H9 (cell line): ENCODE measurements at regions not wholly inside any gene's neighbourhood (a gene's known extent, or its start where the extent isn't known, plus 50 kb on each side); places are given as distances from the start of the nearest gene placed in this dataset.

Experiments
- DNase-seq: peaks from one replicate; pipeline ENCODE4 v3.0.0-alpha.2; 2017
- H2AFZ ChIP-seq: one replicate; pipeline ENCODE4 v1.6.1; 2013; ENCODE audit warnings: mild to moderate bottlenecking, low read length, control low read depth, moderate library complexity
- H2AK5ac ChIP-seq: 2 replicates; pipeline ENCODE4 v1.6.1; 2013; ENCODE audit warnings: low read length, control low read depth, mixed read lengths; ENCODE audit not compliant: insufficient read length
- H2BK120ac ChIP-seq: one replicate; pipeline ENCODE4 v1.6.1; 2013; ENCODE audit warnings: low read depth, mild to moderate bottlenecking, low read length, control low read depth, inconsistent platforms; ENCODE audit not compliant: poor library complexity, severe bottlenecking
- H2BK12ac ChIP-seq: 2 replicates; pipeline ENCODE4 v1.6.1; 2013; ENCODE audit warnings: low read length, control low read depth, mixed read lengths, low read depth; ENCODE audit not compliant: insufficient read length
- H2BK15ac ChIP-seq: 2 replicates; pipeline ENCODE4 v1.6.1; 2013; ENCODE audit warnings: low read depth, low read length, control low read depth
- H2BK20ac ChIP-seq: one replicate; pipeline ENCODE4 v1.6.1; 2013; ENCODE audit warnings: low read depth, mild to moderate bottlenecking, low read length, control low read depth, inconsistent platforms; ENCODE audit not compliant: poor library complexity, severe bottlenecking
- H2BK5ac ChIP-seq: 2 replicates; pipeline ENCODE4 v1.6.1; 2013; ENCODE audit warnings: low read length, control low read depth, mixed read lengths; ENCODE audit not compliant: insufficient read length
- H3K14ac ChIP-seq: 2 replicates; pipeline ENCODE4 v1.6.1; 2013; ENCODE audit warnings: low read length, control low read depth; ENCODE audit not compliant: insufficient read depth
- H3K18ac ChIP-seq: 2 replicates; pipeline ENCODE4 v1.6.1; 2013; ENCODE audit warnings: low read depth, mild to moderate bottlenecking, mixed read lengths, low read length, control low read depth; ENCODE audit not compliant: insufficient read length
- H3K23ac ChIP-seq: 2 replicates; pipeline ENCODE4 v1.6.1; 2013; ENCODE audit warnings: low read length, control low read depth, mixed read lengths, low read depth; ENCODE audit not compliant: insufficient read length
- H3K23me2 ChIP-seq: 2 replicates; pipeline ENCODE4 v1.6.1; 2013; ENCODE audit warnings: low read depth, mild to moderate bottlenecking, mixed read lengths, low read length, control low read depth; ENCODE audit not compliant: insufficient read length, poor library complexity, severe bottlenecking
- H3K27ac ChIP-seq: 2 replicates; pipeline ENCODE4 v1.5.1; 2013; ENCODE audit warnings: low read length, control low read depth, mixed read lengths, low read depth; ENCODE audit not compliant: insufficient read length
- H3K27me3 ChIP-seq: 2 replicates; pipeline ENCODE4 v1.6.1; 2013; ENCODE audit warnings: low read length, control low read depth, inconsistent platforms; ENCODE audit not compliant: insufficient read depth
- H3K4ac ChIP-seq: 2 replicates; pipeline ENCODE4 v1.6.1; 2013; ENCODE audit warnings: low read depth, mild to moderate bottlenecking, control low read depth, inconsistent platforms, low read length, moderate library complexity
- H3K4me1 ChIP-seq: 2 replicates; pipeline ENCODE4 v1.6.1; 2013; ENCODE audit warnings: low read length, control low read depth, inconsistent platforms; ENCODE audit not compliant: insufficient read depth
- H3K4me2 ChIP-seq: 2 replicates; pipeline ENCODE4 v1.6.1; 2013; ENCODE audit warnings: low read length, control low read depth, mixed read lengths; ENCODE audit not compliant: insufficient read length, insufficient read depth
- H3K56ac ChIP-seq: 2 replicates; pipeline ENCODE4 v1.6.1; 2013; ENCODE audit warnings: low read depth, mild to moderate bottlenecking, mixed read lengths, low read length, control low read depth; ENCODE audit not compliant: insufficient read length
- H3K79me1 ChIP-seq: 2 replicates; pipeline ENCODE4 v1.6.1; 2013; ENCODE audit warnings: low read depth, mild to moderate bottlenecking, moderate library complexity, low read length, control low read depth, inconsistent platforms; ENCODE audit not compliant: insufficient read depth, poor library complexity, severe bottlenecking
- H3K79me2 ChIP-seq: 2 replicates; pipeline ENCODE4 v1.6.1; 2013; ENCODE audit warnings: low read length, control low read depth, inconsistent platforms; ENCODE audit not compliant: insufficient read depth
- H3K9ac ChIP-seq: 2 replicates; pipeline ENCODE4 v1.6.1; 2013; ENCODE audit warnings: low read length, control low read depth, mixed read lengths; ENCODE audit not compliant: insufficient read length; ENCODE audit errors: extremely low read depth
- H3K9me3 ChIP-seq: one replicate; pipeline ENCODE4 v1.6.1; 2013; ENCODE audit warnings: low read depth, low read length, inconsistent platforms; ENCODE audit not compliant: control insufficient read depth
- H3T11ph ChIP-seq: one replicate; pipeline ENCODE4 v1.6.1; 2013; ENCODE audit warnings: mild to moderate bottlenecking, low read length, control low read depth, inconsistent platforms
- H4K20me1 ChIP-seq: one replicate; pipeline ENCODE4 v1.6.1; 2013; ENCODE audit not compliant: control insufficient read depth, insufficient read length, insufficient read depth
- H4K5ac ChIP-seq: 2 replicates; pipeline ENCODE4 v1.6.1; 2013; ENCODE audit warnings: low read depth, mild to moderate bottlenecking, mixed read lengths, low read length, control low read depth; ENCODE audit not compliant: insufficient read length
- H4K8ac ChIP-seq: replicated peaks from 2 replicates; pipeline ENCODE4 v1.6.1; 2013; ENCODE audit warnings: low read length, control low read depth, mixed read lengths, low read depth; ENCODE audit not compliant: insufficient read length
- H4K91ac ChIP-seq: 2 replicates; pipeline ENCODE4 v1.6.1; 2013; ENCODE audit warnings: low read depth, mild to moderate bottlenecking, moderate library complexity, mixed read lengths, low read length, control low read depth; ENCODE audit not compliant: insufficient read length
- H3K27ac Mint-ChIP-seq, 3 experiments: 2 replicates in 2 of 3; 3 replicates in 1 of 3; pipeline ENCODE4 v1.8.0; 2020 to 2021; ENCODE audit warnings: mixed read lengths in 3 of 3, mild to moderate bottlenecking in 1 of 3, moderate library complexity in 1 of 3
- H3K27me3 Mint-ChIP-seq: 2 replicates; pipeline ENCODE4 v1.8.0; 2021; ENCODE audit warnings: low read depth, mild to moderate bottlenecking, moderate library complexity, mixed read lengths
- H3K36me3 Mint-ChIP-seq, 3 experiments: 2 replicates in 2 of 3; 3 replicates in 1 of 3; pipeline ENCODE4 v1.8.0; 2020 to 2021; ENCODE audit warnings: low read depth in 3 of 3, mixed read lengths in 3 of 3; ENCODE audit not compliant: insufficient read depth in 1 of 3
- H3K4me1 Mint-ChIP-seq, 2 experiments: 2 replicates each; pipeline ENCODE4 v1.8.0; 2020; ENCODE audit warnings: mixed read lengths in 2 of 2
- H3K4me3 Mint-ChIP-seq, 2 experiments: 2 replicates in 1 of 2; 3 replicates in 1 of 2; pipeline ENCODE4 v1.8.0; 2020 to 2021; ENCODE audit warnings: mild to moderate bottlenecking in 2 of 2, mixed read lengths in 2 of 2, moderate library complexity in 1 of 2
- H3K9me3 Mint-ChIP-seq, 2 experiments: 2 replicates in 1 of 2; 3 replicates in 1 of 2; pipeline ENCODE4 v1.8.0; 2020; ENCODE audit warnings: mild to moderate bottlenecking in 2 of 2, mixed read lengths in 2 of 2, moderate library complexity in 1 of 2
- WGBS: extraction: QIAGEN DNeasy Blood & Tissue Kit; methylation state at CpG from one replicate; pipeline ENCODE4 v1.1.7; 2013; ENCODE audit warnings: missing lambda C conversion rate, low lambda C conversion rate, mixed read lengths; ENCODE audit not compliant: insufficient read length; ENCODE audit errors: extremely low coverage; 5-methylcytosine and 5-hydroxymethylcytosine counted together
- TF ChIP-seq, protein P1 (sequence below): fragments of 200-600 bp; sonication (generic); conservative IDR thresholded peaks from 3 replicates; pipeline ENCODE4 v1.8.0; 2021; ENCODE audit warnings: antibody characterized with exemption, mild to moderate bottlenecking

DNA sequence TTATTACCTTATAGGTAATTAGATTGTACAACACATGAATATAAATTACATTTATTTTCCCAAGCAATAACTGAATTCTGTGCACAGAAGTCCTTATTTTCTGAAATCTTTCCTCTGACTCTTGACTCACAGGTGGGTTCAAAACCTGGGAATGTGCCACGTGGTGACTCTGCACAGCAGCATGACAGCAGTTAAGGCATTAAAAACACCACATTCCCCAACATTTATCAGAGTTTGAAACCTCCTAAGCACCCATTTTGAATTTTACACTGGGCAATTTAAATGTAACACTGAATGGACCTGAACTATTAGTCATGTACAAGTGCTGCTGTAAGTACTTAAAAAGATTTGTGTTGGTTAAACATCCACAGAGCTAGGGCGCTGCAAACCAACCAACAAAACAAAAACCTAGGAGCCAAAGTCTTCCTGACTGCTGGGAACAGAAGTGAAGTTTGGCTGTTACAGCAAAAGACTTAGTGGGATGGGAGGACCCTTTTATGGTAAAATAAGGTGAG lies 480.6 kb upstream of the CXADR start:
- Histone ChIP-seq H3K4me1 (no peaks in the 10 kb centered on the region), H4K20me1 (no peaks in the 10 kb centered on the region), H3K4me2 (no peak overlapping the region), H3K23ac (no peak overlapping the region), H3K23me2 (no peaks in the 10 kb centered on the region), H2BK12ac (no peak overlapping the region), H3K4ac (no peak overlapping the region), H3K9me3 (peaks cover 6% of the 10 kb centered on the region), H2AK5ac (no peak overlapping the region), H4K91ac (no peak overlapping the region), H3K18ac (no peak overlapping the region), H3K79me1 (no peaks in the 10 kb centered on the region), H3K79me2 (no peaks in the 10 kb centered on the region), H2BK120ac (no peak overlapping the region), H3K27me3 (no peaks in the 10 kb centered on the region), H2BK15ac (no peak overlapping the region), H4K5ac (no peak overlapping the region), H2AFZ (no peak overlapping the region), H2BK20ac (no peak overlapping the region), H4K8ac (no peak overlapping the region), H3K14ac (no peak overlapping the region), H2BK5ac (no peak overlapping the region), H3K9ac (no peak overlapping the region), H3K56ac (no peak overlapping the region), H3T11ph (no peak overlapping the region), H3K27ac (no peak overlapping the region)
- Mint-ChIP-seq H3K4me3 (no peak overlapping the region), H3K9me3 (peaks cover 15 to 28% of the 10 kb centered on the region in 2 experiments), H3K27me3 (no peaks in the 10 kb centered on the region; the same call in 1 of the 2 replicates), H3K4me1 (no peaks in the 10 kb centered on the region; a peak in 1 of 4 replicates), H3K36me3 (peaks cover 5 to 29% (median 17%) of the 10 kb centered on the region in 3 experiments), H3K27ac (no peak overlapping the region)
- DNase-seq, result no peak
- no CpG with 5 or more reads among the region's 2 CpGs for WGBS
- TF ChIP-seq, protein P1, sequence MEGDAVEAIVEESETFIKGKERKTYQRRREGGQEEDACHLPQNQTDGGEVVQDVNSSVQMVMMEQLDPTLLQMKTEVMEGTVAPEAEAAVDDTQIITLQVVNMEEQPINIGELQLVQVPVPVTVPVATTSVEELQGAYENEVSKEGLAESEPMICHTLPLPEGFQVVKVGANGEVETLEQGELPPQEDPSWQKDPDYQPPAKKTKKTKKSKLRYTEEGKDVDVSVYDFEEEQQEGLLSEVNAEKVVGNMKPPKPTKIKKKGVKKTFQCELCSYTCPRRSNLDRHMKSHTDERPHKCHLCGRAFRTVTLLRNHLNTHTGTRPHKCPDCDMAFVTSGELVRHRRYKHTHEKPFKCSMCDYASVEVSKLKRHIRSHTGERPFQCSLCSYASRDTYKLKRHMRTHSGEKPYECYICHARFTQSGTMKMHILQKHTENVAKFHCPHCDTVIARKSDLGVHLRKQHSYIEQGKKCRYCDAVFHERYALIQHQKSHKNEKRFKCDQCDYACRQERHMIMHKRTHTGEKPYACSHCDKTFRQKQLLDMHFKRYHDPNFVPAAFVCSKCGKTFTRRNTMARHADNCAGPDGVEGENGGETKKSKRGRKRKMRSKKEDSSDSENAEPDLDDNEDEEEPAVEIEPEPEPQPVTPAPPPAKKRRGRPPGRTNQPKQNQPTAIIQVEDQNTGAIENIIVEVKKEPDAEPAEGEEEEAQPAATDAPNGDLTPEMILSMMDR, result no peak
